ENCODE measurements at regions not wholly inside any gene's neighbourhood (a gene's known extent, or its start where the extent isn't known, plus 50 kb on each side); places are given as distances from the start of the nearest gene placed in this dataset.

GRCh38 chr12:118607831-118608230 lies 231.5 kb downstream of the SUDS3 start:
- DNase-seq (ENCODE audit: low spot score): no peak

GRCh38 chr12:118608770-118609344 lies 232.5 kb downstream of the SUDS3 start:
- DNase-seq (ENCODE audit: low spot score): no peak

- DNase-seq (ENCODE audit: low spot score): no peak
Observed at GRCh38 chr12:118611295-118611694, 234.9 kb downstream of the SUDS3 start.

- DNase-seq (ENCODE audit: low spot score): no peak
Observed at GRCh38 chr12:118611770-118612169, 235.4 kb downstream of the SUDS3 start.

- DNase-seq (ENCODE audit: low spot score): no peak
Observed at GRCh38 chr12:118617611-118618450, 241.5 kb downstream of the SUDS3 start.

- DNase-seq (ENCODE audit: low spot score): no peak
Observed at GRCh38 chr12:118618695-118619094, 242.3 kb downstream of the SUDS3 start.

- no peak for DNase-seq (ENCODE audit: low spot score)
Observed at GRCh38 chr12:118625050-118625675, 248.8 kb downstream of the SUDS3 start.

GRCh38 chr12:118633071-118633470 lies 256.7 kb downstream of the SUDS3 start:
- DNase-seq (ENCODE audit: low spot score): no peak

GRCh38 chr12:118635276-118635675 lies 258.9 kb downstream of the SUDS3 start:
- no peak for DNase-seq (ENCODE audit: low spot score)

GRCh38 chr12:118637767-118638370 lies 261.5 kb downstream of the SUDS3 start:
- no peak for DNase-seq (ENCODE audit: low spot score)

GRCh38 chr12:118641249-118641648 lies 264.9 kb downstream of the SUDS3 start:
- DNase-seq (ENCODE audit: low spot score): no peak

GRCh38 chr12:118645219-118645618 lies 268.9 kb downstream of the SUDS3 start:
- no peak for DNase-seq (ENCODE audit: low spot score)

- no peak for DNase-seq (ENCODE audit: low spot score)
Observed at GRCh38 chr12:118649765-118650585, 273.6 kb downstream of the SUDS3 start.

- no peak for DNase-seq (ENCODE audit: low spot score)
Observed at GRCh38 chr12:118650586-118650960, 274.2 kb downstream of the SUDS3 start.

- no peak for DNase-seq (ENCODE audit: low spot score)
Observed at GRCh38 chr12:118651487-118651886, 275.1 kb downstream of the SUDS3 start.

- no peak for DNase-seq (ENCODE audit: low spot score)
Observed at GRCh38 chr12:118655588-118655987, 279.2 kb downstream of the SUDS3 start.

GRCh38 chr12:118680356-118680963 lies 300.9 kb upstream of the SRRM4 start:
- DNase-seq (ENCODE audit: low spot score): no peak

- no peak for DNase-seq (ENCODE audit: low spot score)
Observed at GRCh38 chr12:118682656-118683055, 298.7 kb upstream of the SRRM4 start.

GRCh38 chr12:118685983-118686607 lies 295.2 kb upstream of the SRRM4 start:
- DNase-seq (ENCODE audit: low spot score): no peak

- DNase-seq (ENCODE audit: low spot score): no peak
Observed at GRCh38 chr12:118689793-118690192, 291.5 kb upstream of the SRRM4 start.

GRCh38 chr12:118690506-118690905 lies 290.8 kb upstream of the SRRM4 start:
- no peak for DNase-seq (ENCODE audit: low spot score)

All from AG08395 (cell line).